GM21529 (cell line): ENCODE measurements at regions not wholly inside any gene's neighbourhood (a gene's known extent, or its start where the extent isn't known, plus 50 kb on each side); places are given as distances from the start of the nearest gene placed in this dataset.

Source experiments
- ATAC-seq: cut with Tn5 transposase; IDR thresholded peaks from one replicate; pipeline ENCODE4 v1.9.1; 2021; ENCODE audit not compliant: unreplicated experiment

DNA sequence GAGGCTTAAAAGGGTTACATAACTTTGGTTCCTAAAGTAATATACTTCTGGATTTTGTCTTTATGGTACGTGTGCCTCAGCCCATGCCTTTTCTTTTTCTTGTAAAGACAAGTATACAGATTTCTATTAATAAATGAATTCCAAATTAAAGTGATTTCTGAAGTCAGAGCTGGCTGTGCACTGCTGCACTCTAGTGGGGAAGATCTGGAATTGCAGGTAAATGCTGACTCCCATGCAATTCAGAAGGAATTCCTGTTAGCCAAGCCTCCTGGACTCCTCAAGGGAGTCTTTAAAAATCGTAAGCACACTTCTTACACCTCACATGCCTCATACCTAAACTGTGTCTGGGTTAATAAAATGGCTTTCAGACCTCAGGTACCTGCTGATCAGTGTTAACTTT, 118.4 kb upstream of the SLC7A1 start:
- ATAC-seq = no peak

DNA sequence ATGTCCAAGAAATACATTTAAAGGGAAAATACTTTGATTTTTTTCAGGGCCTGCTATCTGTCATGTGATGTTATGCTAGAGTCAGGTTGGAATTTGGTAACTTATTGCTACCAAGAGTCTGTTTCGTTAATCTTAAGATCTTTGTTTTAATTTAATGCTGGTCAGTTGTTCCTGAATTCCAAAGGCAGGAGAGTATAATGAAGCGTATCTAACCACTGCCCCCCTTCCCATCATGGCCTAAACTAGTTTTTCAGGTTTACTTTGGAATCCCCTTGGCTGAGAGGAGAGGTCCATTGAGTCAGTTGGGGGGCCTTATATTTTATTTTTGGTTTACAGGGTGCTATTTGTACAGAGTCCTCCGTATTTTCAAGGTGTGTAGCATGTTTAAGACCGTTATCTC, 116.3 kb upstream of the SLC7A1 start:
- ATAC-seq = no peak

DNA sequence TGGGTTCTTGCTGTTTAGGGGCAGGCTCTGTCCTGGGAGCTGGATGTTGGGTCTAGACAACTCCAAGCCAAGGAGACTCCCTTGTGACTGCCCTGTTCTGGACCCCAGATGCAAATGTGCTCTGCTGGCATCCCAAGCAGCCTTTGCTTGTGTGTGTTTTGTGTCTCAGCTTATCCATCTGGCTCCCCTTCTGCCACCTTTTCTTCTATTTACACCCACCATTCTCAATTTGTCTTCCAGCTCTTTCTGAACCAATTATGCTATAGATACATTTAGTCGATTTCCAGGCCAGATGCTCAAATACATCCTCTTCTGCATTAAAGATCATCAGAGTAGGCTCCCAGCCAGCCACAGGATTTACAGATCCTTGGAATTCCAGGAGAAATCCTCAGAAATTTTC, 115.0 kb upstream of the SLC7A1 start:
- ATAC-seq = no peak

DNA sequence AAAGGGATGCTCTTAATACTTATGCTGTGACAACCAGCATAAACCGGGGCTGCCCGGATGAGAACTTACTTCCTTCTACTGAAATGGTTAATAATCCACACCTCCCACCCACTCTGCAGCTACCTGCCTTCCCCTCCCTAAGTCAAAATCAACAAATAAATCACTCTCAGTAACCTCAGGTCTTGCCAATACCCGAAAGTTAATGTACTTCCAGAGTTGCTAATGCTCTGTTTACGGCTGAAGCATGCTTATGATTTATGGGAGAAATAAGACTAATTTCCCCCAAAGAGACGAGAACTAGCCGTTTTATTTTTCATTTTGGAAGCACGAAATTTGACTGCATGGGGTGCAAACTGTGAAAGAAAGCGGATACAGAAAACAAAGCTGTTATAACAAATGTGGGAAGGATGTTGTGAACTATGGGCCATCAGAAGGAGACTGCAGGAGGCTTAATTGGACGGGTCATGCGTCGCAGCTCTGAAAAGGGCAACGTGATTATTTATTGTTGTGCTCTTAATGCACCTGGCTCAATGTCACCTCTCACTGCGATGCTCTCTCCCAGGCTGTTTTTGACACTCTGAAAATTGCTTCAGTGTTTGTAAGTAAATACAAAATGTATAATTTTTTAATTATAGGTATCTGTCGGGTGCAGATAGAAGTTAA, 114.0 kb upstream of the SLC7A1 start:
- ATAC-seq = no peak

DNA sequence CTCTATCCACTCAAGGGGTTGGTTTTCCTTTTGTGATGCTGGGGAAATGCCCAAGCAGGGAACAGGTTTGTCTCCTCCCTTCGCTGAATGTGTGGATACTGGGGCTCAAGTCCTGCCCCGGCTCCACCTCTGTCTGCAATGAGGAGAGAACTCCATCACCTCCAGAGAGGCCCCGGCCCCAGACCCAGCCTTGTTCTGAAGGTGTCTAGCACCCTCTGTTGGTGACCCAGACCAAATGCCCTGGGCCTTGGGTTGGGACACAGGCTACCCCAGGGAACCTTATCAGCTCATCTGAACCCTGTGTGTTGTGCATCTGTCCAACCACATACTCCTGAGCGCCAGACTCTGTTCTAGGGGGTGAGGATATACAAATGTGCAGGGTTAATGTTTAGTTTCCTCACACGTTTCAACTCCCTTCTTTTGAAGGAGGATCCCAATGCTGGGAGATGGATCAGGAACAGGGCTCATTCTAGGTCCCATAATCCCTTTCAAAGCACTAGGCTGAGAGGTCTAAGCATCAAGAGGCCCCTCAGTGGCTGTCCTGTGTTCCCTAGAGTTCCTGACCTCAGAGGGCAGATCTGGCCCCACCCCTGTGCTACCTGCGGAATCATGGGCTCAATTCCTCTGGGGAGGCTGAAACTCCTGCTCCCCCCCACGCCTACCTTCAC, 112.5 kb upstream of the SLC7A1 start:
- ATAC-seq = peak; percentile 71

DNA sequence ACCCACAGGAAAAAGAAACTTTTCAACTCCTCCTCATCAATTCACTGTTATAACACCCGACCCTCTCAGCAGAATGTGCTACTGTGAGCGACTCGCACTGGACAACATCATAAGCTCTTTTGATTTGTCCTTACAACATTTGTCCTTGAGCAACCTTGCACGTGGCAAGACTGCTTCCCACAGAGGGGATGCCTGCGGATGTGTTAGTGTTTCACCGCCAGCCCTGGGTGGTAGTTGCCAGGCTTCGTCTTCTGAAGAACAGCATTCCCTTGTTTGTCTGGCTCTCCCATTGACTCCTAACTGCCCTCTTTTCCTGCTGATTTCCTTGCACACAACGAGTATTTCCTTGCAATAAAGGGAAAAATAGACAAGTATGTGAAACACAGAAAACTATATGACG, 111.4 kb upstream of the SLC7A1 start:
- ATAC-seq = no peak

DNA sequence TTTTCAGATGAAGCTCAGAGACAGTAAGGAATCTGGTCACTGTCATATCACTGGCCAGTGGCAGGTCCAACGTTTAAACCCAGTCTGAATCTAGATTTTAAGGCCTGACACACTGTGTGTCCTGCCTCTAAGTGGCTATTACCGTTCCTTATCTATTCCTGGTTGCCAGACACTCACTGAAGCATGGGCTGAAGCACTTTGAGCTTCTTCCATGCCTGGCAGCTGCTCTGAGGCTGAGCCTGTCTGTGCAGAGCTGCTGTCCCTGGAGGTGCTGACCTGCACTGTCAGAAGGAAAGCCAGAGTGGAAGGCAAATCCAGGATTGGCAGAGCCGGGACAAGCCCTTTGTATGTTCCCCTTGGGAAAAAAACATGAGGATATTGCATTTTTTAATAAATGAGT, 109.2 kb upstream of the SLC7A1 start:
- no peak for ATAC-seq

DNA sequence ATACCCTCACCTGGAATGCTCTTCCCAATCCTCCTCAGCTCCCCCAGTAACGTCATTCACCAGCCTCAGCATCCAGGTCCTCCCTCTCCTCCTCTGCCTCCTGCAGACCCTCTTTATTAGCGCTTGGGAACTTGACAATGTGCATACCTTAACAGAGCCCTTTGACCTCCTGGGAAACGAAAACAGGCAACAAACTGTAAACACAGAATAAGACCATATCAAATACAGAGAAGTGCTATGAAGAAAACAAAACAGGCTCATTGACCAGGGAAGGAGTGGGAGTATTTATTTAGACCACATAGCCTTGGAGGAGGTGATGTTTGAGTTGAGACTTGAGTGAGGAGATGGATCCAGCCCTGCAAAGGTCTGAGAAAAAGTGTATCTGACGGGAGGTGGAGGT, 107.9 kb upstream of the SLC7A1 start:
- ATAC-seq = no peak

DNA sequence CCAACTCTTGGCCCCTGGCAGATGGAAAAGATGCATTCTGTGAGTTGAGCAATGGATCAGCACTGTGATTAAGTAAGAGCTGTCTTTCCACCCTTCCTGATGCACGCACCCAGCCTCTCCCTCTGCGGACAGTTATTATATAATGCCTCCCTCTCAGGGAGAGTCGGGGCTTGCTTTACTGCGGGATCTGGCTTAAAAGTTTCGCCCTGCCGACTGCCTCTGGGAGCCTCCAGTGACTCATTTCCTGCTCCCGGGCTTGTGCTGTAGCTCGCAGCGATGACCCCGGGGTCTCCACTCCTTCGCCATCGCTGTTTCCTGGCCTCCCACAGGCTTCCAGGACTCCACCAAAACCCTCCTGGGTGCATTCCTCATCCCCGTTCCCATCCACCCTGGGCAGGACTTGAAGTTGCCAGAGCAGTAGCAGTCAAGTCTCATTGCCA, 107.4 kb upstream of the SLC7A1 start:
- no peak for ATAC-seq

DNA sequence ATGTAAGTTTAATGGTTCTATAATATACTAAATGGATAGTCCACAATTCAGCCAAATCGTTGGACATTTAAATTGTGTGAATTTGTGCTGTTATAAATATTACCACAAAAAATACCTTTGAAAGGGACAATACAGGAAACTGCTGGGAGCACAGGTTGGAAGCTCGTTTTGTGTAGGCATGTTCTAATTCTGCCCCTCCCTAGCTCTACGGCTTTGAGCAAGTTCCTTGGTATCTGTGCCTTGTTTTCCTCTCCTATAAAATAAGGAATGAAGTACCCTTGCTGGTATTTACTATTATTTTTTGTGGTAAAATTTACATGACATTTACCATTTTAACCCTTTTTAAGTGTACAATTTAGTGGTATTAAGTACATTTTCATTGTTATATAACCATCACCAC, 102.6 kb upstream of the SLC7A1 start:
- no peak for ATAC-seq

DNA sequence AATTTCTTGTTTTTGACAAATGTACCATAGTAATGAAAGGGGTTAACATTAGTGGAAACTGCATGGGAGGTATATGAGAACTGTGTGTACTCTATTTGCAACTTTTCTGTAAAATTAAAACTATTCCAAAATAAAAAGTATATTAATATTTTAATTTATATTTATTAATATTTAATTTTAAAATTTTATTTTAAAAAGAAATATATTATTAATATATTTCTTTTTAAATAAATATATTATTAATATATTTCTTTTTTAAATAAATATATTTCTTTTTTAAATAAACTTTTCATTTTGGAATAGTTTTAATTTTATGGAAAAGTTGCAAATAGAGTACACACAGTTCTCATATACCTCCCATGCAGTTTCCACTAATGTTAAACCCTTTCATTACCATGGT, 101.1 kb upstream of the SLC7A1 start:
- ATAC-seq = no peak

DNA sequence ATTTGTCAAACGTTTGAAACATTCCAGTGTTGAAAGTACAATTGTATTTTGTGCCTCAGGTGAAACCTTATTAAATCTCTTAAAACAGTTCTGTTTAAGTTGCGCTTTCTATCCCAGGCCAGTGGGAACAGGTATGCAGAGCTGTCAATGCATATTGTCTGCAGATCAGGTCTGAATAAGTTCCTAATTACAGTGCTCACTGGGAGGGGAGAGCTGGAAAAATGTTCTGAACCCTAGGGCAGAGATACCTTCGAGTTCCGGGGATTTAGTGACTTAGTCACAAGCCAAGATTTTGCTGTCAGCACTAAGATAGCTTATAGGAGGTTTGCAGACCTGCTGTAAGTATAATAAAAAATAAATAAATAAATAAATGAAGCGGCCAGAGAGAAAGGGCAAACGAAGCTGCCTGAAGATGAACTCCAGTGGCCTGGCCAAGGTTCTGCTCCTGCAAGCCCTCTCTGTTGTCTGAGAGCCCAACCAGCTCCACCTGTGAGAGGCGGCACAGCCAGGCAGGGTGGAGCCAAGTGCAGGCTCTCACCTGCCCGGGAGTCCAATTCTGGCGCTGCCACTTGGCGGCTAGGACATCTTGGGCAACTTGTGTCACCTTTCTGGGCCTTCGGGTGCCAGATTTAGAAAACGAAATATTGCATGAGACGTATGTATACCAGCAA, 97.9 kb upstream of the SLC7A1 start:
- ATAC-seq = no peak

DNA sequence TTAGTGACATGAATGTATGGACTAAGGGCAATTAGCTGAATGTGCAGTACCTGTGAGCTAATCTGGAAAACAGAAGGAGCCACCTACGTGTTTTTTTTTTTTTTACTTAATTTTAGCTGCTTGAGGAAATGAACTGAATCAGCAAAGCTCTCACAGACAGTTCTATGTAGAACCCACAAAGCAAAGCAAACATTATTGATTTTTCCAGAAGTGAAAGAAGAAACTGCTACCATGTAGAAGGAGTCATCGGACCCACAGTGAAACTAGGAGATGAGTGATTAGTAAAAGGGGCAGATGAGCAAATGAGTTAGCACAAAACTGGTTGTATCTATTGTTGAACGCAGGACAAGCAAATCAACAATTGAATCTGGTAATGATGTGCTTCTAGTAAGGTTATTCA, 94.1 kb upstream of the SLC7A1 start:
- ATAC-seq = no peak

DNA sequence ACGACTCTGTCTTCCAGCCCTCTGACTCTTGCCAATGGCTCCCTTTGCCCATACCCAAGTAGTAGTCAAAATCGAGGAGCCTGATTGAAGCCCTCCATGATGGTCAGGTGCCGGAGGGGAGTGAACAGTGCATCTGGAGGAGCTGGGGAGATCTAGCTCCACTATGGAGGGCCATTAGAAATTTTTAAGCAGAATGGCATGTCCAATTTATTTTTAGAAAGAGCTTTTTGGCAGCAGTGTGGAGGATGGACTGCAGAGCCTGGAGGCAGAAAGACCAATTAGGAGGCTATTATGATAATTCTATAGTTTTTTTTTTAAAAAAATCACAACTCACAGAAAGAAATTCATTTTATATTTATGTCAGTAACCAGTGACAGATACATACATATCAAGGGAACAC, 92.7 kb upstream of the SLC7A1 start:
- no peak for ATAC-seq

DNA sequence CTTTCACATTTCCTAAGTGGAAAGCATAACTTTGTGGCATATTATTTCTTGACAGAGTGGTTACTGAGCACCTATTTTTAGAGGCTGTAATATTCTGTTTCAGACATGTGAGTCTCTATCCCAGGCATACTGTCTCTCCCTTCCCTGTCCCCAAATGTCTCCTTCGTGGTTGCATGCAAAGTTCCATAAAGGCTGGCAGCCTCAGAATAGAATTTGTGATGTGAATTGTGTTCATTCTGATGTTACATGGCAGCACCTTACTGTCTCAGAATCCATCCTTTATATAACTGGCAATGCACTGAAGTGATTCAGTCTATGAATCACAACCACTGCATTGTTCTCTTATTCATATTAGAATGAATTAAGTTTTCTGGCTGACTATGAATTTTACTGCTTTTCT, 89.0 kb upstream of the SLC7A1 start:
- ATAC-seq = no peak

DNA sequence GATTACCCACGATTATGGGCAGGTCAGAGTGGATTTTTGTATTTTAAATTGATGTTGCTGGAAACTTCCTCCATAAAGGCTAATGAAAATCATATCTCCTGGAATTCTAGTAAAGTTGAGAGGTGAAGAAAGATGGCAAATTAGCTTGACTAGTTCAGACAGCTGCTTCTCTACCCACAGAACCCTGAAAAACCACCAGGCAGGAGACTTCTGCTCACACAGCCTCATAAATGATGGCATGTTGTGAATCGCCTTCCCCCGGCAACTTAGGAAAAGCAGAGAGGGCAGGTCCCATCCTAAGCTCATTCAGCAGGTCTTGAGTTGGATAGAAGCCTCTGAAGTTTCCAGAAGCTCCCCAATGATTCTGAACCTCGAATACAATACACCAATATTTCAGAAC, 87.6 kb upstream of the SLC7A1 start:
- ATAC-seq = no peak

DNA sequence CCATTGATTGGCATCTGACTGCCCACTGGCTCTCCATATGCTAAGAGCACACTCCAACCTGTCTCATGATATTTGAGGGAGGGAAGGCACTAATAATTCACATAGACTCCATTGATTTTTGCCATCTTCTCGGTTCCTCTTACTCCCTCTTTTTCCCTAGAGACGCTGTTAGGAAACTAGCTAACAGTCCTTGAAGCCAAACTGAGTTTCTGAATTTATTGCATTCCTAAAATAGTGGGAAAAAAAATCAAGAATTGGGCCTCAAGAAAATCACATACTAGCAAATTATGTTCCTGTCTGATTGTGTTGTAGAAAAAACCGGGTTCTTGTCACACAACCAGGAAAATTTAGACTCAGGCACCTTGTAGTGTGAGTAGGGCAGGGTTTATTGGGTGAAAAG, 86.4 kb upstream of the SLC7A1 start:
- no peak for ATAC-seq

DNA sequence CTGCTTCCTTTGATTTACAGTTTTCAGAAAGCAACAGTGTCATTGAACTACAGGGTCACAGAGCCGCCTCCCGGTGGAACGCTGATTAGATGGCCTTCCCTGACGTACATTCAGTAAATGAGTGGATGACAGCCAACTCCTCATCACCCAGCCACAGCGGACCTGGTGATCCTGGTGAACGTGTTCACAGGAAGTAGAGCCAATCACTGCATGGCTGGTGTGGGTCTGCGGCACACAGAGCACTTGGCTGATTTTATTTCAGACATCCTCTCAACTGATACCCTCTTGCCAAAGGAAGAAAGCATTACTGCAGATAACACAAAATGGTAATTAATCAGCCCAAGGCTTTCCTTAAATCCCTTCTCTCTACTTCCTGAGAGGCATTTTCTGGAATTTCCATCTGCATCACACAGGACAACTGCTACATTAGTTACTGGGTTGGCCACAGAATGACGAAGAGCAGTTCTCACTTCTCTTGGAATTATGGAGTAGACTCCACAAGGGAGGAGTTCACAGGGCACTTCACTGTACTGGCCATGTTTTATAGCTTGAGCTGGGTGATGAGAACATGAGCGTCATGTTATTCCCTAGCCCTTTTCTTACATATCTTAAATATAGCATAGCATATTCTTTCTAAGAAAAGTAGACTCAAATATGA, 84.0 kb upstream of the SLC7A1 start:
- no peak for ATAC-seq

DNA sequence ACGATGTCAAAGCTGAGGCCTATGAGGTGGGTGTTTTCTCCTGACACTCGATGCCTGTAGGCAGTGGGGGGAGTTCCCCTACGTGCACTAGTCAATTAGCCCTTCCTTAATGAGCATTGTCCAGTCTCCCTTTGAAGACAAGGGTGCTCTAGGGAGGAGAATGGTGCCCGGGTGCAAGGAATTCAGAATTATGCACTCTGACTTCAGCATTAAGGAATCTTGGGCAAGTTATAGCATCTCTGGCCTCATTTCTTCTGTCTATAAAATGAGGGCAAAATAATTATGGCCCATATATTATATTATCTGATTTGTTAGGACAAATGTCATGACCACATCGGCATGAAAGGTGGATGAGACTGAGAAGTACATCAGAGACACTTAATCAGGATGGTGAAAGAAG, 82.1 kb upstream of the SLC7A1 start:
- ATAC-seq = no peak

DNA sequence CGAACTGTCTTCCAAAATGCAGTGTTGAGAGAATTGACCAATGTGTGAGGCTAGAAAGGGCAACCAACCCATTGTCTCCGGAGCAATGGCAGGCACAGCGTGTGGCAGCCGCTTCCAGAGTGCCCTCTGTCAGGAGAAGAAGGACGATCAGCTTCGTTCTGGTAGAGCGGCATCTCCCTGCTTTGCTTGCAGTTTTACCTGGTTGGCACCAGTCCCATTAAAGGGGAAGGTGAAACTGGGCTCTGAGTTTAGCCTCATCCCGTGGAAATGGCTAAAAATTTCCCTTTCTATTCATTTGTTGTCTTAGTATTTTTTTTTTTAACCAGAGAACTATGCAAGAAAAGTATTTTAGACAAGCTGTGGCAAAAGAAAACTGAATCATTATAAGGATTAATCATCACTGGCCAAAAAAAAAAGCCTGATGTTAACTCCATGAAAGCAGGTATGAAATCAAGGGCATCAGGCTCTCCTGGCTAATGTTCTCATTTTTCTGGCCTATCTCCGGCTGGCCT, 81.5 kb upstream of the SLC7A1 start:
- no peak for ATAC-seq

DNA sequence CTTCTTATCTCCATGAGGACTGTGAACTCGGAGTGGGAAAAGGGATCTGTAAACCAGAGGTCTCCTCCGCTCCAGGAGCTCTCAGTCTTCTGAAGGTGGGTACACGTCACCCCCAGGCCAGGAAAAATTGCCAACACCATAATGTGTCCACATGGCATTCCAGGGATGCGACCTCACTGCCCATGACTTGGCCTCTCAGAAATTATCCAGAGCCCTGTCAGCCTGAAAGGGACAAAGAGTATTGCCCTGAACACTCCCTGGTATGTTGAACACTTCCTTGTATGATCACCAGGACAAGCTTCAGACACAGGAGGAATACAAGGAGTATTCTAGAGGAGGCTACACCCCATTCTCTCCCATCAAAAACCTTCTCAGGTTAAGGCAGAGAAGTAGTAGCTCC, 81.0 kb upstream of the SLC7A1 start:
- ATAC-seq = no peak

DNA sequence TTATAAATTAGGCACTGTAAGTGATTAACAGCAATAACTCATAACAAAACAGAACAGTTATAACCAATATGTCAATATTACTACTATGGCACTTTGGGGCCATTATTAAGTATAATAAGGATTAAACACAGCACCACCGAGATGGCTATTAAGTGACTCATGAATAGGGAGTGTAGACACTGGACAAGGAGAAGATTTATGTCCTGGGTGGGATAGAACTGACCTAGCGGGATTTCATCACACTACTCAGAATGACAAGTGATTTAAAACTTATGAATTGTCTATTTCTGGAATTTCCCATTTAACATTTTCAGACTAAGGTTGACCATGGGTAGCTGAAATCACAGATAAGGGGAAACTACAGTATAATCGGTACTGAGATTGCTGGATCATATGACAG, 79.0 kb upstream of the SLC7A1 start:
- no peak for ATAC-seq
